Hepatocyte (in vitro differentiated cells): ENCODE measurements at regions not wholly inside any gene's neighbourhood (a gene's known extent, or its start where the extent isn't known, plus 50 kb on each side); places are given as distances from the start of the nearest gene placed in this dataset.

Experiments used
- EZH2phosphoT487 ChIP-seq: fragments of 200-600 bp; sonication (generic); IDR thresholded peaks from one replicate; pipeline ENCODE4 v1.6.1; 2018; ENCODE audit warnings: antibody characterized with exemption, mild to moderate bottlenecking, low read depth, moderate library complexity; ENCODE audit not compliant: unreplicated experiment, severe bottlenecking
- TF ChIP-seq, protein P1 (sequence below): fragments of 200-600 bp; sonication (generic); IDR thresholded peaks from 2 replicates; pipeline ENCODE4 v1.5.1; 2016; ENCODE audit warnings: antibody characterized with exemption, mild to moderate bottlenecking; ENCODE audit not compliant: poor library complexity

DNA sequence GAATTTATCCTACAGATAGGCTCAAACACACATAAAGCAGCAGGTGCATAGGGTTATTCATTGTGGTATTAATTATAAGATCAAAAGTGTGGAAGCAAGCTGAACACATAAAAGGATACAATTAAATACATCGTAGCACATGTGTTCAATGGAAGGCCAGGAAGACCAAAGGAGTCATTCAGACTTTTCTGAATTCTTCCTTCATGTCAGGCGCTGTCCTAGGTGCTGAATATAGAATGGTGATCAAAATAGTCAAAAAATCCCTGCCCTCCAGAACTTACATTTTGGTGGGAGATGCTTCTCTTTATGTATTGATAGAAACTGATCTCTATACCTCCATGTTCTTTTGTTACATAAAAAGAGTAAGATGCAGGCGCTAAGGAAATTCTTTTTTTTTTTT is 439.0 kb upstream of the ASIC2 start:
- TF ChIP-seq, protein P1, sequence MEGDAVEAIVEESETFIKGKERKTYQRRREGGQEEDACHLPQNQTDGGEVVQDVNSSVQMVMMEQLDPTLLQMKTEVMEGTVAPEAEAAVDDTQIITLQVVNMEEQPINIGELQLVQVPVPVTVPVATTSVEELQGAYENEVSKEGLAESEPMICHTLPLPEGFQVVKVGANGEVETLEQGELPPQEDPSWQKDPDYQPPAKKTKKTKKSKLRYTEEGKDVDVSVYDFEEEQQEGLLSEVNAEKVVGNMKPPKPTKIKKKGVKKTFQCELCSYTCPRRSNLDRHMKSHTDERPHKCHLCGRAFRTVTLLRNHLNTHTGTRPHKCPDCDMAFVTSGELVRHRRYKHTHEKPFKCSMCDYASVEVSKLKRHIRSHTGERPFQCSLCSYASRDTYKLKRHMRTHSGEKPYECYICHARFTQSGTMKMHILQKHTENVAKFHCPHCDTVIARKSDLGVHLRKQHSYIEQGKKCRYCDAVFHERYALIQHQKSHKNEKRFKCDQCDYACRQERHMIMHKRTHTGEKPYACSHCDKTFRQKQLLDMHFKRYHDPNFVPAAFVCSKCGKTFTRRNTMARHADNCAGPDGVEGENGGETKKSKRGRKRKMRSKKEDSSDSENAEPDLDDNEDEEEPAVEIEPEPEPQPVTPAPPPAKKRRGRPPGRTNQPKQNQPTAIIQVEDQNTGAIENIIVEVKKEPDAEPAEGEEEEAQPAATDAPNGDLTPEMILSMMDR: no peak
- no peak for TF ChIP-seq EZH2phosphoT487
